ENCODE measurements at regions not wholly inside any gene's neighbourhood (a gene's known extent, or its start where the extent isn't known, plus 50 kb on each side); places are given as distances from the start of the nearest gene placed in this dataset.
"Not testable (repeated sequence)": the region's sequence is repeated elsewhere in the genome, so short reads cannot be mapped to it uniquely, and the experiment has no call there.

GRCh38 chr4:99753931-99754330 is 62.7 kb upstream of the DAPP1 start:
- TF ChIP-seq, protein P1, sequence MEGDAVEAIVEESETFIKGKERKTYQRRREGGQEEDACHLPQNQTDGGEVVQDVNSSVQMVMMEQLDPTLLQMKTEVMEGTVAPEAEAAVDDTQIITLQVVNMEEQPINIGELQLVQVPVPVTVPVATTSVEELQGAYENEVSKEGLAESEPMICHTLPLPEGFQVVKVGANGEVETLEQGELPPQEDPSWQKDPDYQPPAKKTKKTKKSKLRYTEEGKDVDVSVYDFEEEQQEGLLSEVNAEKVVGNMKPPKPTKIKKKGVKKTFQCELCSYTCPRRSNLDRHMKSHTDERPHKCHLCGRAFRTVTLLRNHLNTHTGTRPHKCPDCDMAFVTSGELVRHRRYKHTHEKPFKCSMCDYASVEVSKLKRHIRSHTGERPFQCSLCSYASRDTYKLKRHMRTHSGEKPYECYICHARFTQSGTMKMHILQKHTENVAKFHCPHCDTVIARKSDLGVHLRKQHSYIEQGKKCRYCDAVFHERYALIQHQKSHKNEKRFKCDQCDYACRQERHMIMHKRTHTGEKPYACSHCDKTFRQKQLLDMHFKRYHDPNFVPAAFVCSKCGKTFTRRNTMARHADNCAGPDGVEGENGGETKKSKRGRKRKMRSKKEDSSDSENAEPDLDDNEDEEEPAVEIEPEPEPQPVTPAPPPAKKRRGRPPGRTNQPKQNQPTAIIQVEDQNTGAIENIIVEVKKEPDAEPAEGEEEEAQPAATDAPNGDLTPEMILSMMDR (IDR thresholded peaks at IDR 0.05; ENCODE audit: insufficient read depth, low read length): no peak
- H3K4me3 ChIP-seq (ENCODE audit: low read depth, low read length): no peak overlapping the region
- DNase-seq (ENCODE audit: low read depth): no peak

DNA sequence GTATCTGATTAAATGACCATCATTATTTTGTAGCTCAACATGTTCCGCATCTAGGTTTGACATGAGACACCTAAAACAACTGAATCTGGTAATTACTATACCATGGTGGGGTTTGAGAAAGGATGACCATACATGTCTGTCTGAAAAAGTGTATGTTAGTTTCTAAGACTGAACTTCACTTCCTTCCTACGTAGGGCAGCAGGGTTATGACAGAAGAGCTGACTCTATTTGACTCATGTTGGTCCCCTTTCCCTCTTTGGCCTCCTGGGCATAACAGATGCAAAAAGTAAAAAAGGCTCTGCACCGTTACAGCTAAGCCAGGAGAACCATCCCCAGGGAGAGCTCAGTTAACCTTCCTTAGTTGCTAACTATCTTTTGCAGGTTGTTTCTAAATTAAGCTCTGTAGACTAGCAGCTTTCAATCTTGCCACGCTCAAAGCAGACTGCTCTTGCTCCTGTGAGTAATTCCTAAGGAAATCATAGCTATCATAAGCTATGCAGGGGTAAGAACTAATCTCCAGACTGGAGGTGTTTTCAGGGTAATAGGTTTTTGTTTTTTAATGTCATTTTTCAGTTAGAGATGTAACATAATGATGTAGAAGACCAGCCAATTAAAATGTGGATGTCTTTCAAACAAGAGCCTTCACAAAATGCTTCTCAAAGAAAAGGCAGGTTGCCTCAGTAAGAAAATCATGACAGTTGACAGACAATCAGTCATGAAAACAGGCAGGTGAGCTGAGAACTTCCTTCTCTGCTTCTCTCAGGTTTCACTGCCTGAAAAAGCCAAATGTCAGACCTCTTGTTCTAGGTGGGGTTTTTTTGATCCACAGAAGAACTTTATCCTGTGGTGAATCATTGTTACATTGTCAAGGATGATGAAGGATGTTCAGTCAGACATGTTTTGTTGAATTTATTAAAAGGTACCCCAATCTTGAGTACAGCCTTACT is 66.9 kb upstream of the DAPP1 start:
- DNase-seq (ENCODE audit: low read depth): no peak
- no peak overlapping the region for H3K4me3 ChIP-seq (ENCODE audit: low read depth, low read length)
- TF ChIP-seq, protein P1 (IDR thresholded peaks at IDR 0.05; ENCODE audit: insufficient read depth, low read length): no peak

DNA sequence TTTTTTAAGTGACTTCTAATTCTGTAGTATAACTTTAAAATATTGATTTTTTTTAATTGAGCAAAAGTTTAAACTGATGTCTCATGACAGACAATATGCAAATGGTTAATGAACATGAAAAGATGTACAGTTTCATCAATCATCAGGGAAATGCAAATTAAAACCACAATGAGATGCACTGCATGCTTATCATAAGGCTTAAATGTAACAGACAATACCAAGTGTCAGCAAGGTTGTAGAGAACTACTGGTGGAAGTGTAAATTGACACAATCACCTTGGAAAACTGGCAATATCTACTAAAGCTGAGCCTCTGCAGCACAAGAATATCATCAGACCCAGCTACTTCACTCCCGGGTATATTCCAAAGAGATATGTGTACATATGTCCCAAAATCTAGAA is 70.2 kb upstream of the DAPP1 start:
- TF ChIP-seq, protein P1 (IDR thresholded peaks at IDR 0.05; ENCODE audit: insufficient read depth, low read length): no peak
- DNase-seq (ENCODE audit: low read depth): no peak
- no peak overlapping the region for H3K4me3 ChIP-seq (ENCODE audit: low read depth, low read length)

- no peak for DNase-seq (ENCODE audit: low read depth)
- H3K4me3 ChIP-seq (ENCODE audit: low read depth, low read length): no peak overlapping the region
- TF ChIP-seq, protein P1 (IDR thresholded peaks at IDR 0.05; ENCODE audit: insufficient read depth, low read length): no peak
Observed at GRCh38 chr4:99736846-99737245, 79.2 kb upstream of the C4orf54 start.

DNA sequence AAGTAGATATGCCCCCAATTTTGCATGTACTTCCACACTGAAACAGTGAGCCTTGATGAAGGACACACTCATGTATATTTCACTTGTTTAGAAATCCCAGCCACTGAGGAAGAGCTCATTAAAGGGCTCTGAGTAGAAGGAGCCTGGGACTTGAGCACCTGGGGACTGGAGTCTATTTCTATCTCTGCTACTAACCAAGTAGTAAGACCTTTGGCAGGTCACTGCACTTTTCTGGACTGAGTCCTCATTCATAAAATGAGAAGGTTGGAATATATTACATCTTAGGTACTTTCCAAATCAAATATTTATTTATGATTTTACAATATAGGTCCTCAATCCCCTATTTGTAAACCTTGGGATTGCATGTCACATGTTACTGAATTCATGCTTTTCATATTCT is 78.2 kb upstream of the C4orf54 start:
- no peak for DNase-seq (ENCODE audit: low read depth)
- no peak overlapping the region for H3K4me3 ChIP-seq (ENCODE audit: low read depth, low read length)
- TF ChIP-seq, protein P1 (IDR thresholded peaks at IDR 0.05; ENCODE audit: insufficient read depth, low read length): no peak

- no peak overlapping the region for H3K4me3 ChIP-seq (ENCODE audit: low read depth, low read length)
- DNase-seq (ENCODE audit: low read depth): no peak
- TF ChIP-seq, protein P1 (IDR thresholded peaks at IDR 0.05; ENCODE audit: insufficient read depth, low read length): no peak
Observed at GRCh38 chr4:99734583-99735322, 77.1 kb upstream of the C4orf54 start.

GRCh38 chr4:99733455-99733854 is 75.8 kb upstream of the C4orf54 start:
- H3K4me3 ChIP-seq (ENCODE audit: low read depth, low read length); DNase-seq (ENCODE audit: low read depth): not testable (repeated sequence)

All from fibroblast of the aortic adventitia (primary cell).